NCI-H748 treated with DMSO at 0.1 percent for 48 hours (cell line): ENCODE measurements at regions not wholly inside any gene's neighbourhood (a gene's known extent, or its start where the extent isn't known, plus 50 kb on each side); places are given as distances from the start of the nearest gene placed in this dataset.
A peak's percentile ranks its signal among the peaks of the same experiment; 100 is the strongest.

Experiments
- DNase-seq: peaks from one replicate; lab custom pipeline; 2025; lab: John Stamatoyannopoulos, UW

- DNase-seq = no peak
These were observed 828.8 kb upstream of the SEL1L start for GRCh38 chr14:82362452-82362851.

GRCh38 chr14:82365471-82365870 is 831.8 kb upstream of the SEL1L start:
- no peak for DNase-seq

DNA sequence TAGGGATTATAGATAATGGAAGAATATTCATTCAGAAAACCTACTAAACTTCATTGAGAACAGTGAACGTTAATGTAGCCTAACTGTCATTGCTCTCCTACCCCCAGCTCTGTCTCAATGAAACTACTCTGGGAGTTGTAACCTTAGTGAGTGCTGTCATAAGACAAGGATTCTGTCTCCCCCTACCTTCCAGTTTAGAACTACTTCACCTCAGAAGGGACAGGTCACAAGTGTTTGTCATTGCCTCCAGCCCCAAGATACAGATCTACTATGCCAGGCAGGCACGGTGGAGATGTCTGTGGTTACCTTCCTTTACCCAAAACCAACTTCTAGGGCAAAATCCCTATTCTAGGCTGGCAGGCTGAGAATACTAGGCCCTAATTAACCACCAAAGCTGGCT is 833.1 kb upstream of the SEL1L start:
- DNase-seq = peak; percentile 32

DNA sequence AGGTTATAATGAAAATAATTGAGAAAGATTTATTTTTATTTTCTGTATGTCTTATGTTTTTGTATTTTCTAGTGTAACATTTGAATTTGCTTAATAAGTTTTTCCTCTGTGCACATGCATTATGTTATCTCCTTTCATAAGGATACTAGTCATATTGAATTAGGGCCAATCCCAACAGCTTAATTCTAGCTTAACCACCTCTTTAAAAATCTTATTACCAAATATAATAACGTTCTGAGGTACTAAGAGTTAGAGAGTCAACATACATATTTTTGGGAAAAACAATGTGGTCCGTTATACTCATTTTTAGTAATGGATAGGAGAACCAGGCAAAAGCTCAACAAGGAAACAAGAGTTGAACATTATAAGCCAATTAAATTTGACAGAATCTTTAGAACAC is 845.6 kb upstream of the SEL1L start:
- no peak for DNase-seq

DNA sequence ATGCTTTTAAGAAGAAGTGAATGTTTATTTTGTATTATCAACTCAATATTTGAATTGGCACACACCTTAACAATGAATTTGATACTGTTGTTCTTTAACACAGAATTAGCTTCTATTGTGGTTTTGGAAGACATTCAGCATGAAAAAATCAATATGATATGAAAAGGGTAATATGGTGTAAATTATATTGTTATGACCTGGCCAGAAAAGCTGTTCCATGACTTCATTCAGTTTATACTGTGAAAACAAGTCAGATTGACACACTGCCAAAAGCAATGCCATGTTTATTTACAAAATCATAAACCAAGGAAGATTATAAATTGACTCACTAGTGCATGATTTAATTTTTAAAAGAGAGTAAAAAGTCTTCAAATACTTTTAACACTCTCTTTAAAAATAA is 851.4 kb upstream of the SEL1L start:
- peak; percentile 76 for DNase-seq

DNA sequence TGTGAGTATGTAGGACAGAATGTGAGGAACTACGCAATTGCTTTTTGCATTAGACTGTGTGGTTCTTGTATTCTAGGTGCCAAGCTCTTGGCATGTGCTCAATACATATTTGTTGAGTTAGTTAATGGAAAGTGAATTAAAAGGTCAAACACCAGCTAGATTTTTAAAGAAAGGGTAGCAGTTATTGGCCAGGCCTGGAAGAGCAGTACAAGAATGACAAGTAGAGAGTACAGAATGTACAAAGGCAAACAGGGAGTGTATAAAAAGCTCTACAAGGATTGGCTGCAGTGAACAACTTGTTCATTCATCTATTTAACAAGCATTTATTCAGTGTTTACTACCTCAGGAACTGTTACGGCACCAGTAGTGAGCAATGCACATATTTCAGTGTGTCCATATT is 854.0 kb upstream of the SEL1L start:
- no peak for DNase-seq

GRCh38 chr14:82388488-82388887 is 854.8 kb upstream of the SEL1L start:
- no peak for DNase-seq

- no peak for DNase-seq
These were observed 856.9 kb upstream of the SEL1L start for GRCh38 chr14:82390586-82390985.

DNA sequence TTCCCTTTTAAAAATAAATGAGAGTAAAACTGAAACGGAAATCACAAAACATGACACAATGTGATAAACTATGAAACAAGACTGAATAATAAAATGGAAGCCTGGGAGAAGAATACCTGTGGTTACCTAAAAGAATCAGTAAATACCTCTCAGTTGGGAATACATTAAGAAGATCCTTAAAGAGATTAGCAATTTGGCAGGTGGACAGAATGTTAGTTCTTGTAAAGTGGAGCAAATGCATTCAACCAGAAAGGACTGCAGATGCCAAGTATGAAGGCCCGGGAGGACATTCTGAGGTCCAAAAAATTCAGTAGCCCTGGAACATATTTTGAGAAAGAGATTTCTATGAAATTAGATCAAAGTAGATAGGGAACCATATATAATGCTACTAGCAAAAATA is 861.3 kb upstream of the SEL1L start:
- no peak for DNase-seq

DNA sequence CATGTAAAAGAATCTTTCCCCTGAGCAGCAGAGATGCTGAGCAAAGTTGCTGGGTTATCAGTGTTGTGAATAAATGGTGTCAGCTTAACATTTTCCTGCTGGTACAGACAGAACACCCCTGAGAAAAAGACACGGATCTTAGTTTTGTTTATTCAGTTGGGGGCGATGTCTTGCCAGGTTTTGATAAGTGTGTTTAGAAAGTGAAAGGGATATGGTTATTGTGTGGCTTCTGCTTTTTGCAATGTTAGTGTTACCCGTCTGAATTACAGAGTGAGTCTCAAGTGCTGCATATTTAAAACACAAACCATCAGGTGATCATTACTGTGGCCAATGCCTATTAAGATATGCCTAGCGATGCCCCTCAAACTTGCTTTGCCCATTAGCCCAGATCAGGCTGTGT is 864.6 kb upstream of the SEL1L start:
- DNase-seq = no peak

DNA sequence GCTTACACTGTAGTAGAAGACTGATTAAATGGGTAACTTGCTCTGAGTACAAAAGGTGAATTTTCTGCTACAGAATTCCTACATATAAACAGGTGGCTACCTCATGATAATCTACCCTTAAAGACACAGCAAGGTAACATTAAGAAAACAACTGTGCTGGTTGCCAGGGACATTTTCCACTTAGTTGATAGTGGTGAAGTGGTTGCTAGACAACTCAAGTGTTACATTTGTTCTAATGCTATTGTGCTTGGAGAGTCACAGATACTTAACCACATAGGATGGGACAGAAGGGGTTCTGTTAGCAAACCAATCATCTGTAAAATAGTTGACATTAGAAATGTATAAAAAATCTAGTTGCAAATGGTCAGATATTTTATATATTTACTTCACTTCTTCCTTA is 870.3 kb upstream of the SEL1L start:
- DNase-seq = peak; percentile 83

DNA sequence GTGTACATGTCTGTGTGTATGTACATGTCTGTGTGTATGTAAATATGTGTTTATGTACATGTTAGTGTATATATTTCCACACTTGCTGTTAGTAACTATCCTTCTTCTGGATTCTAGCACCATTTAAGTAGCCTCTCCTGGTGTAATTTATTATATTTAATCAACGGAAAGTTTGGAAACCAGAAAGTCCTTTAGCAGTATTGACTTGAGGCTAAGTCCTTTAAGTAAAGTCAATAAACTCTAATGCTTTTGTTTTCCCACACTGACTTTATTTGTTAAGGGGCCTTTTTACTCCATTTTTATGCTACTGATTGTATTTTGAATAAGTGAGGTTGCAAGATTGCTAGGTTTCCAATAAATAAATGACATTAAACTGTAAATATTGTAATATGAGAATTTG is 876.4 kb upstream of the SEL1L start:
- no peak for DNase-seq

GRCh38 chr14:82411298-82411697 is 877.6 kb upstream of the SEL1L start:
- DNase-seq = no peak

DNA sequence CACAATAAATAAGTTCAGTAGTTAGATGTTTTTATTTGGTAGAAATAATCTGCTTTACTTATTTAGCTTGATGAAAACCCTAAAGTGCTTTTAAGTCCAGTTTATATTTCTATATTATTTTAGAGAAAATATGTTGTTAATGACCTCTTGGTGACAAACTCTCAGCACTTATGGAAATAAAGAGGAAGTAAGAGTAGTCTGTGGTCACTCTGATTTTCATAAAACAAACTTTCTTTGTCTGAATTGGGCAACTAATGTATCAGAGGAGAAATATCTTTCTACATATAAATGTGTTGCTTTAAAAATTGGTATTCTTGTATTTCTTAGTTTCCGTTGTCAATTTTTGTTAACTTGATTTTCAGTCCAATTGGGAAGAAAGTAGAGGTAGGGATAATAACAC is 878.9 kb upstream of the SEL1L start:
- DNase-seq = no peak

DNA sequence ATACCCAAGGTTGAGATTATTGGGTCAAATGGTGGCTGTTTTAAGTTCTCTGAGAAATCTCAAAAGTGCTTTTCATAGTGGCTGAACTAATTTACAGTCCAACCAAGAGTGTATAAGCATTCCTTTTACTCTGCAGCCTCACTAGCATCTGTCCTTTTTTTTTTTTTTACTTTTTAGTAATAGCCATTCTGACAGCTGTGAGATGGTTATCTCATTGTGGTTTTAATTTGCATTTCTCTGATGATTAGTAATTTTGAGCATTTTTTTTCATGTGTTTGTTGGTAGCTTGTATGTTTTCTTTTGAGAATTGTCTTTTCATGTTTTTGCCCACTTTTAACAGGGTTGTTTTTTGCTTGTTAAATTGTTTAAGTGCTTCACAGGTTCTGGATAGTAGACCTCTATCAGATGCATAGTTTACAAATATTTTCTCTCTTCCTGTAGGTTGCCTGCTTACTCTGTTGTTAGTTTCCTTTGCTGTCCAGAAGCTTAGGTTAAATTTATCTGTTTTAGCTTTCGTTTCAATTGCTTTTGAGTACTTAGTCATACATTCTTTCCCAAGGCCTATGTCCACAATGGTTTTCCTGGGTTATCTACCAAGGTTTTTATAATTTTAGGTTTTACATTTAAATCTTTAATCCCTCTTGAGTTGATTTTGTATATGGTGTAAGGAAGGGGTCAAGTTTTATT is 881.3 kb upstream of the SEL1L start:
- no peak for DNase-seq

DNA sequence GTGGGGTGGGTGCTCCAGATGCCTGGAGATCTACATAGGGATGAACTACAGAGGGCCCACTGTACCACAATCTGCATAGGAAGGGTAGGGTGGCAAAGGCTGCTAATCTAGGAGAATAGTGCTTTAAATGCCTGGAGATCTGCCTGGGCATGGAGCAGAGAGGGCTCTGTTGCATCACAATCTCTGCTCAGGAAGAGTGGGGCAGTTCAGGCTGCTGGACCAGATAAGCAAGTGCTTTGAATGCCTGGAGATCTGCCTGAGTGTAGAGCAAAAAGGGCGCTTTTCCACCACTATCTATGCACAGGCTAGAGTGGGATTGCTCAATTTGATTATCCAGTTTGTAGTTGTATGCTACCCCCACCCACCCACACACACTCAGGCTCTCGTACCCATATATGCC is 886.3 kb upstream of the SEL1L start:
- no peak for DNase-seq

DNA sequence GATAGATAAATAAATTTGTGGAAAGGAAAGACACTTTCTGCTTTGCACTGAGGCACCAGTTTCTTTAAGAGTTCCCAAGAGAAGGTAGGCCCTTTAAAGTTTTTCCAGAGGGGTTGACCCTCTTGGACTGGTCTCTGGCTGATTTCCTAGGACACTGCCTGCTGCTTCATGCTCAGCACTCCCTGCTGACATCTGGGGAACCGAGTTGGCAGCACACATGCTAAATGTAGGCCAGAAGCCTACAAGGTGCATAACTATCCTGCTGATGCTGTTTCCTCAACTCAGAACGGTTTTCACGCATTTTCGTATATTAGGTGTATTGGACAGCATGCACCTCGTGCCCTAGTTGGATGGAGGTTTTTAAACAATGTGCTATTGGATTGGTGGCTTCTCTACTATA is 887.2 kb upstream of the SEL1L start:
- no peak for DNase-seq

- DNase-seq = no peak
These were observed 887.6 kb upstream of the SEL1L start for GRCh38 chr14:82421286-82421685.

DNA sequence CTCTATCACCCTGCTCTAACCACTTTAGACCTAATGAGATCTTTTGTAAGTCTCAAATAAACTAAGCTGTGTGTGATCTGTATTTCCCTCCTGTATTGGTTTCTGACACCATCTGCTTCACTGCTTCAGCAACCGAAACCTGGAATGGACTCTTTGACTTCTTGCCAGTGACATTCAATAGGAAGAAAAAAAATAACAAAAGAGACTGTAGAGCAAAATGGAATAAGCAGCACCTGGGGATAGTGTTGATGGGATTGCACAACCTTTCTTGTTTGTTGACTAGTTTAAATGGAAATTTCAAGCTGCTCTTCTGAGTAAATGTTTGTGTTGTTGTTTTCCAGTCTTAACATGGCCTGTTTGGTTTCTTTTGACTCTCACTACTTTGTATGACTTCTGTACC is 888.6 kb upstream of the SEL1L start:
- DNase-seq = peak; percentile 49

DNA sequence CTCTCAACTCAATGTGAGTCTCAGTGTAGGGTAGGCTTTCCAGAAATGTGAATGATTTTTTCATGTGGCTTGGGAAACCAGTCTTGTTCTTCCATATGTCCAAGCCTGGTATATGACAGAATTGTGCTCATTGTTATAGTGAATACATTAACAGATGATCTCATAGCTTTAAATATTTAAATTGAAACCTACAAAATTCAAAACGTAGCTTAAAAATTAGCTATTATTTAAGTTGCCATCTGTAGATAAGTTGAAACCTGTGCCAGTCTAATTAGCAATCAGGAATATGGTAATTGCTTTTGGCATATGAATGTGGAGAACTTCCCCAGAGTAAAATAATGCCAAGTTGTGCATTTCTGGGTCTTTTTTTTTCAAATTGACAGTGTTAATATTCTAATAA is 891.6 kb upstream of the SEL1L start:
- DNase-seq = no peak

- DNase-seq = peak; percentile 88
These were observed 897.4 kb upstream of the SEL1L start for GRCh38 chr14:82431031-82431430.

DNA sequence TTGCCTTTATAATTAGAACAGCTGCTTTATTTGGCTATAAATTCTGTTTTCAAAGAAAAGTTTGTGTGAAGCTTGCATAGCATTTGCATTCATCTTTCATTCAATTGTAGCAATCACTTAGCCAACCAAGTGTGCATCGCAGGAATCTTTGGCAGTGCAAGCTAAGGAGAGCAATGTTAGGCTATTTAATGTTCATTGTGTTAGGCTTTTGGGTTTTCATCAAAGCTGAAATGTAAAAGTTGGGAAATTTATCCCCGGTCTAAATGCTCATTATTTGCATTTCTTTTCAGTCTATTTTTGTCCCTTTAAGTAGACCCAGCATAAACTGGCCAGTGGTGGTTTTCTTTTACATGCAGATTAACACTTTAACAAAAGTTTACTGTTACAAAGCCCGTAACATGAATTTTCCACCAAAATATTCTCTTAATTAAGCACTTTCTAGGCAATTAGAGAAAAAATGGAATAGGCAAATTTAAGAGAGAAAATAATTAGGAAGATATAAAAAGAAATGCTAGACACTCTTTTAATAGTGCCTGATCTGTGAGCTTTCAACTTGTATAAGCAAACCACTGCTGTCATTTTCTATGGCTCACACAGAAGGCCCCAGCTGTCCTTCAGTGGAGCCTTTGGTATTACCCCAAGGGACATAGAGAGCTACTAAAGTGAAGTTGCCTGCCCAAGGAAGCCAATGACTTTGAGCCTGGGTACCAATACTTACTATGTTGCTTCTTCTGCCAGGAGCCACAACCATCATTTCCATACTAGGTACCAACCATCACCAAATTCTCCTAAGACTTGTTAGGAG is 898.9 kb upstream of the SEL1L start:
- DNase-seq = no peak

- DNase-seq = no peak
These were observed 904.8 kb upstream of the SEL1L start for GRCh38 chr14:82438436-82438835.

GRCh38 chr14:82441270-82441669 is 907.6 kb upstream of the SEL1L start:
- DNase-seq = no peak
